BJ (cell line): ENCODE measurements at regions not wholly inside any gene's neighbourhood (a gene's known extent, or its start where the extent isn't known, plus 50 kb on each side); places are given as distances from the start of the nearest gene placed in this dataset.

Experiments used
- CTCF ChIA-PET: fragments of 350-600 bp; formaldehyde crosslinking; extraction: SDS; loops from one replicate; lab custom pipeline; 2021; ENCODE audit warnings: antibody characterized with exemption, inconsistent platforms; lab: Yijun Ruan, JAX
- POLR2A ChIA-PET: fragments of 300-600 bp; sonication (Branson Sonifier 250); formaldehyde crosslinking; extraction: SDS; loops from one replicate; lab custom pipeline; 2021; ENCODE audit warnings: antibody characterized with exemption; lab: Charles Lee
- DNase-seq: peaks from one replicate; pipeline ENCODE4 v3.0.0-alpha.2; 2011; ENCODE audit warnings: low read depth
- H3K27me3 ChIP-seq: 2 replicates; pipeline ENCODE4 v1.6.0; 2011; ENCODE audit warnings: low read length; ENCODE audit not compliant: control insufficient read depth, insufficient read depth
- H3K36me3 ChIP-seq: 2 replicates; pipeline ENCODE4 v1.5.1; 2011; ENCODE audit warnings: low read length; ENCODE audit not compliant: control insufficient read depth, insufficient read depth
- H3K4me3 ChIP-seq: 2 replicates; pipeline ENCODE4 v1.5.1; 2011; ENCODE audit warnings: low read depth, mild to moderate bottlenecking, control low read depth, low read length
- TF ChIP-seq, protein P1 (sequence below): IDR thresholded peaks from 2 replicates; pipeline ENCODE4 v1.5.1; 2011; ENCODE audit warnings: low read depth, mild to moderate bottlenecking, control low read depth, inconsistent platforms, low read length, moderate library complexity; ENCODE audit not compliant: insufficient read depth

DNA sequence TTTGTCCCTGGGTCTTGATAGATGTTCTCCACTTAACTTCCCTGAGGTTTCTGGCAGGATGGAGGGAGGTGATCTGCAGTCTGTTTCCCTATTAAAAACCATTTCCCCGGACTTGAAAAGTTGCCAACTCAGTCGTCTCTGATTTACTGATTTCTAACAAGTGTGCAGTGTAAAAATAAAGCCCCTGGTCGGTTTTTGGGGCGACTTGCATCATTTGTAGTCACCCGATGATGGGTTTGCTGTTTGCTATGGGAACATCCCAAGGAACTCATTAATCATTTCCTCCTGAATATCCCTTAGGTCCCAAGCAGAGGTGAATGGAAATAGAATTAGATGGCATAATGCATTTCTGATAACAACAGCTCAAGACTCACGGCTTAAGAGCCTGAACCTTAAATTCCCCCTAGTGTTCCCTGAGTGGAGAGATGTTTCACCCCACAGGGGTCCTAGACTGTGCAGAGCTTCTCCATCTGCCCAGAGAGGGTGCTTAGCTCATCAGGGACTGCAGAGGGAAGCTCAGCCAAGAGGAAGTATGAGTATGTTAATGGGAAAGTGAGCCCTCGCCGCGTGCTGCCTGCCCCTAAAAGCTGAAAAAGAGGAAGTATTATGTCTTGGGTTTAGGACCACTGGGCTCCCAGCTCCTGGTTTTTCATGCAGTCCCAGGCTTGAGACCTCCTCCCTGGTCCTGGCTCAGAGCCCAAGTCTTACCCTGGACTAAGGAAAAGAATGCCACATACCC, 115.1 kb upstream of the DAP start:
- ChIA-PET CTCF (interaction anchor here (0.5 to 3.1 kb wide), 5 partner anchors 9 to 118 kb away, joined by 3 to 9 read pairs (median 4); no protein-coding TSS in a partner anchor), POLR2A (no interaction called here)
- H3K36me3 ChIP-seq = no peaks in the 10 kb centered on the region

DNA sequence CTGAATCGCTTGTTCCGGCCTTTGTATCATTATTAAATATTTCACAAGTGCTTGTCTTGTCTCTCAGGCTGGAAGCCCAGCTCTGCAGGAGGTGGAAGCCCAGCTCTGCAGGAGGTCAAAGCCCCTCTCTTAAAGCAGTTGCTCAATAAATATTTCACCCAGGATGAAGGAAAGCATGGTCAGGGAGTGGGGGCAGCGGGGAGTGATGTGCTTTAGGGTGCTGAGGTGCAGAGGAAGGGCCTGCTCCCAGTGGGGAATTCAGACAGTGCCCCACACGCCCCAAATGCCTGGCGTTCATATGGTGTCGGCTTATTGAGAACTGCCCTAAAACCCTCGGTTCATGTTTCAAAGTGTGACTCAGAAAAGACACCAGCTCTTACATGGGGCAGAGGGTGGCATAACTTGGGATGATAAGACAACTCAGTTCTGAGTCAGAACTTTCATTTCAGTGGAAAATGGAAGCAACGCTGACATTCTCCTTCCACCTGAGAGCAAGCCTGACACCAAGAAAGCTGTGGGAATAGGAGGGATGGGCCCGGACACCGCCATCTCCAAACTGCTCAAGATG, 114.3 kb upstream of the DAP start:
- POLR2A ChIA-PET = interaction anchor here (0.6 kb wide), 1 partner anchor 18 kb away, joined by 3 read pairs; no protein-coding TSS in a partner anchor
- TF ChIP-seq, protein P1, sequence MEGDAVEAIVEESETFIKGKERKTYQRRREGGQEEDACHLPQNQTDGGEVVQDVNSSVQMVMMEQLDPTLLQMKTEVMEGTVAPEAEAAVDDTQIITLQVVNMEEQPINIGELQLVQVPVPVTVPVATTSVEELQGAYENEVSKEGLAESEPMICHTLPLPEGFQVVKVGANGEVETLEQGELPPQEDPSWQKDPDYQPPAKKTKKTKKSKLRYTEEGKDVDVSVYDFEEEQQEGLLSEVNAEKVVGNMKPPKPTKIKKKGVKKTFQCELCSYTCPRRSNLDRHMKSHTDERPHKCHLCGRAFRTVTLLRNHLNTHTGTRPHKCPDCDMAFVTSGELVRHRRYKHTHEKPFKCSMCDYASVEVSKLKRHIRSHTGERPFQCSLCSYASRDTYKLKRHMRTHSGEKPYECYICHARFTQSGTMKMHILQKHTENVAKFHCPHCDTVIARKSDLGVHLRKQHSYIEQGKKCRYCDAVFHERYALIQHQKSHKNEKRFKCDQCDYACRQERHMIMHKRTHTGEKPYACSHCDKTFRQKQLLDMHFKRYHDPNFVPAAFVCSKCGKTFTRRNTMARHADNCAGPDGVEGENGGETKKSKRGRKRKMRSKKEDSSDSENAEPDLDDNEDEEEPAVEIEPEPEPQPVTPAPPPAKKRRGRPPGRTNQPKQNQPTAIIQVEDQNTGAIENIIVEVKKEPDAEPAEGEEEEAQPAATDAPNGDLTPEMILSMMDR = no peak
- H3K4me3 ChIP-seq = no peak overlapping the region
- CTCF ChIA-PET = interaction anchor here (0.8 to 3.1 kb wide), 6 partner anchors 8 to 48 kb away, joined by 3 to 9 read pairs (median 4); no protein-coding TSS in a partner anchor
- no peaks in the 10 kb centered on the region for H3K36me3 ChIP-seq
- H3K27me3 ChIP-seq = no peaks in the 10 kb centered on the region; the same call in 1 of the 2 replicates
- DNase-seq = no peak

More for the DNA sequence above, 115.1 kb upstream of the DAP start:
- Histone ChIP-seq H3K27me3 (no peaks in the 10 kb centered on the region; the same call in 1 of the 2 replicates), H3K4me3 (no peak overlapping the region)
- TF ChIP-seq, protein P1 = no peak
- DNase-seq = no peak

DNA sequence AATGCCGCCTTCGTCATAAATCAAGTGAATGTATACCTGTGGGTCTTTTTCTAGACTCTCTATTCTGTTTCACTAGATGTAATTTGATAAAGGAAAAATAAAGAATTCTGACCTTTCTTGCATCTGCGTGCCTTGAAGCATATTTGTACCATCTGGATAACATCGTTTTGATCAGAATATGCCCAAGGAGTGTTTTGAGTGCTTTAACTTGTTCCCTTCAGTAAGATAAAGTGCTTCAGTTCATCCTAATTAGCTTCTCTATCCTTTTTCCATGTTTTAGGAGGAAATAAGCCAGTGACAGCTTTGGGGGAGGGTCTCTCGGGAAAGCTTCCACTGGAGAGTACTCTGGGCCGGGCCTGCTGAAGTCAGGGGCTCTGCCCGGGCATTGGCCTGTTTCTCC, 113.5 kb upstream of the DAP start:
- TF ChIP-seq, protein P1 = no peak
- H3K4me3 ChIP-seq = no peak overlapping the region
- no peaks in the 10 kb centered on the region for H3K36me3 ChIP-seq
- H3K27me3 ChIP-seq = no peaks in the 10 kb centered on the region; the same call in 1 of the 2 replicates
- DNase-seq = no peak
- ChIA-PET POLR2A (interaction anchor here (0.6 kb wide), 1 partner anchor 19 kb away, joined by 3 read pairs; no protein-coding TSS in a partner anchor), CTCF (interaction anchor here (0.8 to 1.4 kb wide), 3 partner anchors 17 to 47 kb away, joined by 3 to 4 read pairs (median 3); no protein-coding TSS in a partner anchor)

DNA sequence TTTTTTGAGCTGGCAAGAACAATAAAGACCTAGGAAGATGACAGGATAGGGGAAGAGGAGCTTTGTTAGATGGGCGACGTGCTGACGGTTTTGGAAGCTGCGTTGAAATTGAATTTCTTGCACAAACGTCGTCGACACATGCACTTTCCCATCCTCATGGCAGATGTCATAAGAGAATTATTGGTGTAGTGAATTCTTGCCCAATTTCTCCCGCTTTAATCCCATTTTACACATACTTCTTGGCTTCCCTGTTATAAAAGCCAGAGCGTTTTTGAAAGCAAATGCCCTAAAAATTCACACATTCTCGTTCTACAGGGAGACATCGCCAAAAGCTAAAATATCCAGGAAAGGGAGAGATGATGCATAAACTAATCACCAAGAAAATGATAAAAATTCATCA, 109.8 kb upstream of the DAP start:
- no peak for DNase-seq
- Histone ChIP-seq H3K27me3 (no peaks in the 10 kb centered on the region; the same call in 1 of the 2 replicates), H3K4me3 (no peak overlapping the region), H3K36me3 (no peaks in the 10 kb centered on the region)
- TF ChIP-seq, protein P1 = no peak
- CTCF ChIA-PET = interaction anchor here (0.9 kb wide), 1 partner anchor 14 kb away, joined by 4 read pairs; no protein-coding TSS in a partner anchor
- POLR2A ChIA-PET = no interaction called here

DNA sequence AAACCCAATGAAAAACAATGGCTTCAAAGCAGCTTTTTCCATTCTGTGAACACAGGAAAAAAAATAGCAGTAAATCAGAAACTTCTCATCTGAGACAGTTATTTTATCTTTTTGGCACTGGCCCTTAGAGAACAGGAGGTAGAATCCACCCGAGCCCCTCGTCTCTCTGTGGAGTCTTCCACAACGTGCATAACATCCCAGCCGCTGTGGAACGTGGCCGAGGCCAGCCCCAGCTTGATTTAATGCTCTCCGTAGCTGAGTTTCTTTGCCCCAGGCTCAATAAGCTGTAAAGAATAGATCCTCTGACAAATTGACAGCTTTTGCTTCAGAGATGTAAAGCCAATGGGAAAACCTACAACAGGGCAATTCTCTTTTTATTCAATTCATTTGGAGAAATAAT, 107.9 kb upstream of the DAP start:
- DNase-seq = no peak
- TF ChIP-seq, protein P1 = no peak
- Histone ChIP-seq H3K27me3 (no peaks in the 10 kb centered on the region; the same call in 1 of the 2 replicates), H3K36me3 (no peaks in the 10 kb centered on the region), H3K4me3 (no peak overlapping the region)
- ChIA-PET CTCF (interaction anchor here (2.2 kb wide), 1 partner anchor 12 kb away, joined by 5 read pairs; no protein-coding TSS in a partner anchor), POLR2A (no interaction called here)
